Small intestine (tissue), 7 donors: ENCODE measurements at regions not wholly inside any gene's neighbourhood (a gene's known extent, or its start where the extent isn't known, plus 50 kb on each side); places are given as distances from the start of the nearest gene placed in this dataset.

ENCODE experiments used
- DNase-seq, 2 donors: peaks; one replicate each; pipeline versions ENCODE4 v3.0.0 to v3.0.0-alpha.2; 2013
- FAIRE-seq: peaks from 2 replicates; lab custom pipeline; 2012; peaks lifted over from hg19 to GRCh38; lab: Jason Lieb, UNC
- H3K27ac ChIP-seq, 3 donors: one replicate each; pipeline ENCODE4 v1.5.1; 2013; ENCODE audit warnings: low read length in 2 of 3, mild to moderate bottlenecking in 2 of 3, control low read depth in 1 of 3, inconsistent platforms in 1 of 3, low read depth in 1 of 3, moderate library complexity in 1 of 3
- H3K27me3 ChIP-seq, 3 donors: one replicate each; pipeline ENCODE4 v1.6.1; 2013; ENCODE audit warnings: low read length in 3 of 3, inconsistent platforms in 1 of 3; ENCODE audit not compliant: control insufficient read depth in 3 of 3, insufficient read depth in 3 of 3
- H3K36me3 ChIP-seq, 3 donors: one replicate each; pipeline ENCODE4 v1.6.1; 2013; ENCODE audit warnings: low read length in 3 of 3, inconsistent platforms in 1 of 3, low read depth in 1 of 3, mild to moderate bottlenecking in 1 of 3, moderate library complexity in 1 of 3; ENCODE audit not compliant: control insufficient read depth in 3 of 3, insufficient read depth in 2 of 3
- H3K4me1 ChIP-seq, 3 donors: one replicate each; pipeline ENCODE4 v1.6.1; 2013; ENCODE audit warnings: low read length in 2 of 3, inconsistent platforms in 1 of 3, low read depth in 1 of 3, mild to moderate bottlenecking in 1 of 3, moderate library complexity in 1 of 3; ENCODE audit not compliant: control insufficient read depth in 3 of 3, insufficient read depth in 2 of 3
- H3K4me3 ChIP-seq, 3 donors: one replicate each; pipeline ENCODE4 v1.5.1; 2013; ENCODE audit warnings: low read length in 3 of 3, control low read depth in 1 of 3, inconsistent platforms in 1 of 3, low read depth in 1 of 3, mild to moderate bottlenecking in 1 of 3, moderate library complexity in 1 of 3
- H3K9me3 ChIP-seq, 2 donors: one replicate each; pipeline ENCODE4 v1.6.1; 2013; ENCODE audit warnings: low read depth in 1 of 2, low read length in 1 of 2; ENCODE audit not compliant: control insufficient read depth in 2 of 2, insufficient read depth in 1 of 2
- WGBS, 3 donors: extraction: QIAGEN DNeasy Blood & Tissue Kit; methylation state at CpG; one replicate each; pipeline ENCODE4 v1.1.7; 2013; 5-methylcytosine and 5-hydroxymethylcytosine counted together
- donor health status: healthy with polysubstance abuse.
- donor health status: control.
- donor health status: control.
- donor health status: Bipolar disorder and iron deficiency.
- donor health status: healthy.

DNA sequence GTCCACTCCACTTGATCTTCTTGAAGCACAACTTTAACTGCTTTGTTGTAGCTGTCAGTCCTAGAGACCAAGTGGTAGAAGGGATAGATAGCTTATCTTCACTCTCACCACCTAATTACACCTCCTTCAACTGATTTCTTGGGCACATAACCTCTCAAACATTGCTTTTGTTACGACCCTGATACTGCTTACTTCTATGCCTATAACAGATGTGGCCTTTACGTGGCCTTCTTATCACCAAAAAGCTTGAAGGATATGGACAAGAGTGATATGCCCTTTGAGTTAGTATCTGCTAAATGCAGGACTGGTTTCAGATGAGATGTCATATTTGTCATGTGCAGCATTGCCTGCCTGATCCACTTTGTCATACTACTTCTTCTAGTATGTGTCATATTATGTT lies 847.2 kb downstream of the TDRD15 start:
- WGBS, 3 donors = 38 to 71% (median 41%) methylated on average over 2 of the region's 2 CpGs
- Histone ChIP-seq H3K27ac (no peak overlapping the region), H3K27me3 (no peaks in the 10 kb centered on the region), H3K36me3 (no peaks in the 10 kb centered on the region), H3K4me3 (no peak overlapping the region), H3K9me3 (no peaks in the 10 kb centered on the region), H3K4me1 (no peaks in the 10 kb centered on the region)
- DNase-seq (no peak), FAIRE-seq (no peak)

DNA sequence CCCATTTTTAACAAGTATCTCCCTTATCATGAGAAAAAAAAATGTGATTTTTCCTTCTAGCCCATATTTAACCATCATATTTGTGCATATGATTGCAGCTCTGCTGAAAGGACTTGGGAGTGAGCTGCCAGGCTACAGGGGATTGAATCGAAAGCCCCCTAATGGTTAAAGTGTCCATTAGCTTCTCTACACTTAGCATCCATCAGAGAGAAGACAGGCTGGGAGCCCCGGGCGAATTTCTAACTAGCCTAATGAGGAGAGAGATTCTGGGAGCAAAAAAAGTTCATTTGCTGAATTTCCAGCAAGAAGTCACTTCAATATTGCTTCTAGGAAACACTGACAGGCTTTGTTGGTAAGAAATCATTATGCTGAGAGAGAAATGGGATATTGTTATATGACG lies 848.8 kb downstream of the TDRD15 start:
- no peak overlapping the region for H3K4me3 ChIP-seq
- FAIRE-seq (no peak), DNase-seq (no peak)
- no peaks in the 10 kb centered on the region for H3K27me3 ChIP-seq
- 53 to 56% (median 54%) methylated on average over 4 of the region's 4 CpGs for WGBS, 3 donors
- no peak overlapping the region for H3K27ac ChIP-seq
- H3K4me1 ChIP-seq = no peaks in the 10 kb centered on the region
- no peaks in the 10 kb centered on the region for H3K9me3 ChIP-seq
- H3K36me3 ChIP-seq = no peaks in the 10 kb centered on the region

GRCh38 chr2:21981127-21981526 lies 857.4 kb downstream of the TDRD15 start:
- H3K4me3 ChIP-seq = no peak overlapping the region
- H3K36me3 ChIP-seq = no peaks in the 10 kb centered on the region
- no peaks in the 10 kb centered on the region for H3K4me1 ChIP-seq
- 72 to 93% (median 87%) methylated on average over 1 of the region's 1 CpG for WGBS, 3 donors
- no peak overlapping the region for H3K27ac ChIP-seq
- peaks cover 0 to 6% of the 10 kb centered on the region in 2 donors for H3K9me3 ChIP-seq
- FAIRE-seq = no peak
- DNase-seq = no peak
- no peaks in the 10 kb centered on the region for H3K27me3 ChIP-seq

GRCh38 chr2:21993002-21993401 lies 869.2 kb downstream of the TDRD15 start:
- 79 to 88% (median 87%) methylated on average over 1 of the region's 1 CpG for WGBS, 3 donors
- no peak for FAIRE-seq

DNA sequence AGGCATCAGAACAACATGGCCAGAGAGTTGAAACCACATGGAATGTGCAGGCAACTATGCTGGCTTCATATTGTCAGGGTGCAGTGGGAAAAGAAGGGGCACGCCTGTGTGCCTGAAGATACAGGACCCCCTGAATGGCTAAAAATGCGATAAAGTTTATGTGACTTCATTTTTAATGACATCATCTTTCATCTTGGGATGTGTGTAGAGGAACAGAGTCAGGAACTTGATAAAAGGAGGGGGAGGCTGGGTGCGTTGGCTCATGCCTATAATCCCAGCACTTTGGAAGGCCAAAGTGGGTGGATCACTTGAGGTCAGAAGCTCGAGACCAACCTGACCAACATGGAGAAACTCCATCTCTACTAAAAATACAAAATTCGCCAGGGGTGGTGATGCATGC lies 872.6 kb downstream of the TDRD15 start:
- Histone ChIP-seq H3K4me1 (no peaks in the 10 kb centered on the region), H3K4me3 (no peak overlapping the region), H3K36me3 (no peaks in the 10 kb centered on the region), H3K27ac (no peak overlapping the region), H3K9me3 (peaks cover 0 to 17% of the 10 kb centered on the region in 2 donors), H3K27me3 (no peaks in the 10 kb centered on the region)
- WGBS, 3 donors = 60 to 85% (median 69%) methylated on average over 5 of the region's 5 CpGs
- no peak for FAIRE-seq
- no peak for DNase-seq

More at GRCh38 chr2:21993002-21993401, 869.2 kb downstream of the TDRD15 start:
- H3K27me3 ChIP-seq = no peaks in the 10 kb centered on the region
- H3K27ac ChIP-seq = no peak overlapping the region
- no peaks in the 10 kb centered on the region for H3K4me1 ChIP-seq
- no peaks in the 10 kb centered on the region for H3K36me3 ChIP-seq
- DNase-seq = no peak
- no peak overlapping the region for H3K4me3 ChIP-seq
- peaks cover 0 to 17% of the 10 kb centered on the region in 2 donors for H3K9me3 ChIP-seq

DNA sequence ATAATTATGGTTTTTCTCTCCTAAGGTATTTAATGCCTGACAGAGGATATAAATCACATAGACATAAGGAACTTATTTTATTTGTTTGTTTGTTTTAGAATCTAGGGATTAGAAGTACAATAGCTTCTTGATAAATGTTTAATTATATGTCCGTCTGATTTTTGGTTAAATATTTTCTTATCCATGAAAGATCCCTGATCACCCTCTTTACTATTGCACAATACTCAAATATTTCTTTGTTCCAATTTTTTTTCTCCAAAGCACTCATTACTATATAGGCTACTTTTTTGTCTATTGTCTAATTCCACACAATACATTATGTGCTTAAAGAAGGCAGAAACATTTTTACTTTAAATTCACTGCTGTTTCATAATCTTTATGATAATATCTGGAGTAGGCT lies 875.8 kb downstream of the TDRD15 start:
- Histone ChIP-seq H3K27me3 (no peaks in the 10 kb centered on the region), H3K4me1 (no peaks in the 10 kb centered on the region), H3K36me3 (no peaks in the 10 kb centered on the region), H3K4me3 (no peak overlapping the region), H3K27ac (no peak overlapping the region), H3K9me3 (no peaks in the 10 kb centered on the region)
- 26 to 47% (median 33%) methylated on average over 1 of the region's 1 CpG for WGBS, 3 donors
- FAIRE-seq (no peak), DNase-seq (no peak)

DNA sequence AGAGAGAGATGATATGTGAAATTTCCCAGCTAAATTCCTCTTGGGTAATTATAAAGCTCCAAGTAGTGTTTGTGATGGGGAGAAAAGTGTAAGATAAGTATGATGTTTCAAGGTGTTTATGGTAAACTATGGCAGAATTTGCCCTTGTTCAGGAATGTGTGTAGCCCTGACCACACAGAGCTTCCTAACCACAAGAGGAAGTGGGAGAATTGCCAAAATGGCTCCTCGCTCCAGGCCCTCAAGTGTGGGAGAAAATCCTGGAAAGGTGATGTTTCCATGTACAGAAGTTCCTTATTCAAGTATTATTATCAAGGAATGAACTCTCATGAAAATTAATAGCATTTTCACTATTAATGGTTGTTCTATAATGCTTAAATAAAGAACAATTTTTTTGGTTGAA lies 878.3 kb downstream of the TDRD15 start:
- DNase-seq (no peak), FAIRE-seq (no peak)
- no peaks in the 10 kb centered on the region for H3K4me1 ChIP-seq
- WGBS, 3 donors = 56 to 60% (median 56%) methylated on average over 1 of the region's 1 CpG
- no peaks in the 10 kb centered on the region for H3K36me3 ChIP-seq
- H3K27me3 ChIP-seq = no peaks in the 10 kb centered on the region
- H3K27ac ChIP-seq = no peak overlapping the region
- no peak overlapping the region for H3K4me3 ChIP-seq
- H3K9me3 ChIP-seq = no peaks in the 10 kb centered on the region

GRCh38 chr2:22003270-22003669 lies 879.5 kb downstream of the TDRD15 start:
- WGBS, 3 donors = 45 to 51% (median 48%) methylated on average over 3 of the region's 3 CpGs
- H3K9me3 ChIP-seq = no peaks in the 10 kb centered on the region
- H3K4me1 ChIP-seq = no peaks in the 10 kb centered on the region
- no peak overlapping the region for H3K4me3 ChIP-seq
- no peaks in the 10 kb centered on the region for H3K27me3 ChIP-seq
- H3K36me3 ChIP-seq = no peaks in the 10 kb centered on the region
- no peak for FAIRE-seq
- DNase-seq = no peak
- H3K27ac ChIP-seq = no peak overlapping the region

- Histone ChIP-seq H3K36me3 (no peaks in the 10 kb centered on the region), H3K4me1 (no peaks in the 10 kb centered on the region), H3K27me3 (no peaks in the 10 kb centered on the region), H3K4me3 (no peak overlapping the region), H3K27ac (no peak overlapping the region), H3K9me3 (no peaks in the 10 kb centered on the region)
- FAIRE-seq = no peak
- WGBS, 3 donors = 45 to 76% (median 75%) methylated on average over 1 of the region's 1 CpG
- no peak for DNase-seq
Observed at GRCh38 chr2:22011048-22011447, 887.3 kb downstream of the TDRD15 start.
